GM23248 (cell line): ENCODE measurements at regions not wholly inside any gene's neighbourhood (a gene's known extent, or its start where the extent isn't known, plus 50 kb on each side); places are given as distances from the start of the nearest gene placed in this dataset.

Experiments
- DNase-seq: peaks from one replicate; pipeline ENCODE4 v3.0.0-alpha.2; 2015
- H2AFZ ChIP-seq: fragments of 200-600 bp; sonication (generic); 2 replicates; pipeline ENCODE4 v1.6.1; 2016; ENCODE audit warnings: antibody characterized with exemption
- H3F3A ChIP-seq: fragments of 200-600 bp; sonication (generic); 2 replicates; pipeline ENCODE4 v1.6.1; 2016; ENCODE audit warnings: mild to moderate bottlenecking, antibody characterized with exemption, mixed run types; ENCODE audit not compliant: insufficient read depth
- H3K27ac ChIP-seq: fragments of 200-600 bp; sonication (generic); 2 replicates; pipeline ENCODE4 v1.5.1; 2016; ENCODE audit warnings: mild to moderate bottlenecking
- H3K27me3 ChIP-seq: fragments of 200-600 bp; sonication (generic); replicated peaks from 2 replicates; pipeline ENCODE4 v1.6.1; 2016; ENCODE audit warnings: mild to moderate bottlenecking; ENCODE audit not compliant: insufficient read depth
- H3K36me3 ChIP-seq: fragments of 200-600 bp; sonication (generic); 2 replicates; pipeline ENCODE4 v1.6.1; 2016; ENCODE audit warnings: low read depth, mild to moderate bottlenecking
- H3K4me1 ChIP-seq: fragments of 200-600 bp; sonication (generic); 2 replicates; pipeline ENCODE4 v1.6.1; 2016; ENCODE audit warnings: mild to moderate bottlenecking; ENCODE audit not compliant: insufficient read depth
- H3K4me2 ChIP-seq: fragments of 200-600 bp; sonication (generic); one replicate; pipeline ENCODE4 v1.6.1; 2016; ENCODE audit warnings: mild to moderate bottlenecking; ENCODE audit not compliant: unreplicated experiment
- H3K4me3 ChIP-seq: fragments of 200-600 bp; sonication (generic); 2 replicates; pipeline ENCODE4 v1.5.1; 2016; ENCODE audit warnings: mild to moderate bottlenecking
- H3K79me2 ChIP-seq: fragments of 200-600 bp; sonication (generic); 2 replicates; pipeline ENCODE4 v1.6.1; 2016; ENCODE audit warnings: mild to moderate bottlenecking; ENCODE audit not compliant: insufficient read depth
- H3K9ac ChIP-seq: fragments of 200-600 bp; sonication (generic); 2 replicates; pipeline ENCODE4 v1.6.1; 2016; ENCODE audit warnings: mild to moderate bottlenecking
- H3K9me2 ChIP-seq: fragments of 200-600 bp; sonication (generic); 2 replicates; pipeline ENCODE4 v1.6.1; 2016; ENCODE audit warnings: mixed run types, mild to moderate bottlenecking, moderate library complexity; ENCODE audit not compliant: insufficient read depth
- H3K9me3 ChIP-seq: fragments of 200-600 bp; sonication (generic); one replicate; pipeline ENCODE4 v1.6.1; 2017; ENCODE audit warnings: low read depth
- H4K20me1 ChIP-seq: fragments of 200-600 bp; sonication (generic); 2 replicates; pipeline ENCODE4 v1.6.0; 2016; ENCODE audit not compliant: insufficient read depth
- EZH2 ChIP-seq: fragments of 200-600 bp; sonication (generic); IDR thresholded peaks from 2 replicates; pipeline ENCODE4 v1.6.1; 2018; ENCODE audit warnings: antibody characterized with exemption, mild to moderate bottlenecking; ENCODE audit not compliant: insufficient read depth, poor library complexity, severe bottlenecking
- EZH2phosphoT487 ChIP-seq: fragments of 200-600 bp; sonication (generic); IDR thresholded peaks from 2 replicates; pipeline ENCODE4 v1.6.1; 2018; ENCODE audit warnings: antibody characterized with exemption, moderate library complexity, mild to moderate bottlenecking, low read depth; ENCODE audit not compliant: insufficient read depth
- WGBS, 2 experiments: methylation state at CpG; one replicate each; pipeline ENCODE4 v1.1.6; 2015 to 2017; ENCODE audit warnings: low lambda C conversion rate in 2 of 2, low coverage in 1 of 2; ENCODE audit errors: missing lambda C conversion rate in 2 of 2; 5-methylcytosine and 5-hydroxymethylcytosine counted together
- in situ Hi-C: fragments of 300-500 bp; cut with MboI; formaldehyde crosslinking; loops from 2 replicates; pipeline ENCODE4 v1.15.0; 2020

- Histone ChIP-seq H3K4me1 (no peaks in the 10 kb centered on the region), H3K36me3 (no peaks in the 10 kb centered on the region), H3K9me2 (no peaks in the 10 kb centered on the region), H3K27me3 (no peaks in the 10 kb centered on the region), H3K4me2 (no peak overlapping the region), H4K20me1 (no peaks in the 10 kb centered on the region), H3F3A (no peaks in the 10 kb centered on the region), H3K9me3 (no peaks in the 10 kb centered on the region), H2AFZ (no peak overlapping the region), H3K79me2 (no peaks in the 10 kb centered on the region), H3K9ac (no peak overlapping the region), H3K27ac (no peak overlapping the region), H3K4me3 (no peak overlapping the region)
- TF ChIP-seq EZH2 = no peak
- TF ChIP-seq EZH2phosphoT487 = no peak
- in situ Hi-C loops = no loop called here
- 9 to 17% methylated on average over 5 of the region's 5 CpGs for WGBS, 2 experiments
- DNase-seq = no peak
Observed at GRCh38 chr6:153272201-153272980, 141.3 kb upstream of the RGS17 start.

GRCh38 chr6:153263489-153263888 lies 132.4 kb upstream of the RGS17 start:
- TF ChIP-seq EZH2 (no peak), EZH2phosphoT487 (no peak)
- Histone ChIP-seq H3K27me3 (no peaks in the 10 kb centered on the region; the same call in 1 of the 2 replicates), H3K4me1 (no peaks in the 10 kb centered on the region), H3K27ac (no peak overlapping the region), H3F3A (no peaks in the 10 kb centered on the region), H3K9me3 (no peaks in the 10 kb centered on the region), H3K4me3 (no peak overlapping the region), H3K4me2 (no peak overlapping the region), H3K9ac (no peak overlapping the region), H3K79me2 (no peaks in the 10 kb centered on the region), H4K20me1 (no peaks in the 10 kb centered on the region), H3K36me3 (no peaks in the 10 kb centered on the region), H3K9me2 (no peaks in the 10 kb centered on the region), H2AFZ (no peak overlapping the region)
- 14 to 16% methylated on average over 5 of the region's 5 CpGs for WGBS, 2 experiments
- DNase-seq = no peak
- in situ Hi-C loops = no loop called here

GRCh38 chr6:153251326-153251725 lies 120.2 kb upstream of the RGS17 start:
- DNase-seq = no peak
- in situ Hi-C loops = no loop called here
- no peaks in the 10 kb centered on the region for H4K20me1 ChIP-seq
- H3K27ac ChIP-seq = no peak overlapping the region
- no peak overlapping the region for H3K9ac ChIP-seq
- no peak overlapping the region for H2AFZ ChIP-seq
- no peaks in the 10 kb centered on the region for H3K4me1 ChIP-seq
- TF ChIP-seq EZH2phosphoT487 = no peak
- TF ChIP-seq EZH2 = no peak
- H3F3A ChIP-seq = no peaks in the 10 kb centered on the region
- no peaks in the 10 kb centered on the region for H3K36me3 ChIP-seq
- no peak overlapping the region for H3K4me2 ChIP-seq
- no peaks in the 10 kb centered on the region for H3K79me2 ChIP-seq
- H3K9me3 ChIP-seq = no peaks in the 10 kb centered on the region
- H3K27me3 ChIP-seq = 0 out of 2 replicates have a peak, but pooled peaks cover 2% of the 10 kb centered on the region
- no peak overlapping the region for H3K4me3 ChIP-seq
- no peaks in the 10 kb centered on the region; the same call in 1 of the 2 replicates for H3K9me2 ChIP-seq

- in situ Hi-C loops = no loop called here
- Histone ChIP-seq H3K36me3 (no peaks in the 10 kb centered on the region), H3K9me2 (no peaks in the 10 kb centered on the region), H2AFZ (no peak overlapping the region), H3K9me3 (no peaks in the 10 kb centered on the region), H4K20me1 (no peaks in the 10 kb centered on the region), H3K79me2 (no peaks in the 10 kb centered on the region), H3K9ac (no peak overlapping the region), H3K4me3 (no peak overlapping the region), H3K4me1 (no peaks in the 10 kb centered on the region), H3K27ac (no peak overlapping the region), H3F3A (no peaks in the 10 kb centered on the region), H3K27me3 (no peaks in the 10 kb centered on the region), H3K4me2 (no peak overlapping the region)
- 29 to 32% methylated on average over 3 of the region's 3 CpGs for WGBS, 2 experiments
- TF ChIP-seq EZH2phosphoT487 = no peak
- TF ChIP-seq EZH2 = no peak
- DNase-seq = no peak
Observed at GRCh38 chr6:153237670-153238069, 106.6 kb upstream of the RGS17 start.
